Ovary (tissue), 7 donors: ENCODE measurements at regions not wholly inside any gene's neighbourhood (a gene's known extent, or its start where the extent isn't known, plus 50 kb on each side); places are given as distances from the start of the nearest gene placed in this dataset.
"Not testable (repeated sequence)": the region's sequence is repeated elsewhere in the genome, so short reads cannot be mapped to it uniquely, and the experiment has no call there.

Experiments used
- DNase-seq, 5 donors: peaks; one replicate each; pipeline ENCODE4 v3.0.0-alpha.2; 2019 to 2020
- H3K27ac ChIP-seq, 2 donors: fragments of 200-600 bp; one replicate each; pipeline versions ENCODE4 v1.5.1 to v1.8.0; 2019 to 2022
- H3K27me3 ChIP-seq: fragments of 200-600 bp; one replicate; pipeline ENCODE4 v1.8.0; 2022
- H3K36me3 ChIP-seq: fragments of 200-600 bp; sonication (generic); one replicate; pipeline ENCODE4 v1.5.1; 2019
- H3K4me1 ChIP-seq: one replicate; pipeline ENCODE4 v1.8.1; 2013; ENCODE audit warnings: mild to moderate bottlenecking, moderate library complexity; ENCODE audit not compliant: insufficient read depth
- H3K4me3 ChIP-seq: fragments of 200-600 bp; sonication (generic); one replicate; pipeline ENCODE4 v1.5.1; 2017
- H3K9me3 ChIP-seq, 2 donors: fragments of 200-600 bp in 1 of 2; sonication (generic) in 1 of 2; one replicate each; pipeline versions ENCODE4 v1.5.1 to v1.8.1; 2013 to 2019; ENCODE audit warnings: mild to moderate bottlenecking in 1 of 2, moderate library complexity in 1 of 2
- CTCF ChIP-seq, 3 donors: fragments of 450-650 bp in 2 of 3; fragments of 200-600 bp in 1 of 3; IDR thresholded peaks; one replicate each; pipeline versions ENCODE4 v1.5.1 to v1.8.0; 2016 to 2022; ENCODE audit warnings: antibody characterized with exemption in 3 of 3, mild to moderate bottlenecking in 1 of 3
- EP300 ChIP-seq: sonication (generic); formaldehyde crosslinking; IDR thresholded peaks from one replicate; pipeline ENCODE4 v1.6.1; 2017; ENCODE audit warnings: antibody characterized with exemption
- POLR2A ChIP-seq: fragments of 450-650 bp; IDR thresholded peaks from one replicate; pipeline ENCODE4 v1.6.1; 2017; ENCODE audit warnings: antibody characterized with exemption, mild to moderate bottlenecking, moderate library complexity
- WGBS, 3 donors: extraction: QIAGEN DNeasy Blood & Tissue Kit in 1 of 3; methylation state at CpG; one replicate each; pipeline versions ENCODE4 v1.1.5 to v1.1.7; 2013 to 2017; 5-methylcytosine and 5-hydroxymethylcytosine counted together
- intact Hi-C, 4 donors: fragments of 100-400 bp; cut with DNase I; formaldehyde crosslinking; loops; one replicate each; pipeline versions ENCODE4 v1.11.0 to v1.15.1; 2022 to 2023
- donor health status: DM: no; HTN: no; CAD: no; lungs with moderate emphysema.
- donor health status: DM: no; HTN: no; CAD: no.
- donor health status: Bipolar disorder and iron deficiency.
- donor health status: DM: no; HTN: no; CAD: no.
- donor health status: DM: yes; HTN: yes; CAD: no.

- Histone ChIP-seq H3K27ac (no peak overlapping the region), H3K4me1 (no peaks in the 10 kb centered on the region), H3K36me3 (no peaks in the 10 kb centered on the region), H3K9me3 (no peaks in the 10 kb centered on the region), H3K4me3 (no peak overlapping the region), H3K27me3 (no peaks in the 10 kb centered on the region)
- intact Hi-C loops = no loop called here
- no peak for TF ChIP-seq EP300
- no peak for TF ChIP-seq CTCF (IDR thresholded peaks at IDR 0.05)
- no peak for TF ChIP-seq POLR2A
- WGBS, 3 donors = 58 to 77% (median 69%) methylated on average over 7 of the region's 7 CpGs
- DNase-seq = peak in 1 of 5 donors; percentile 9
Measured at GRCh38 chr14:105700622-105701288, 174.4 kb downstream of the TMEM121 start.

- peak in 1 of 5 donors; percentile 1 for DNase-seq
Measured at GRCh38 chr14:105701456-105702274, 175.3 kb downstream of the TMEM121 start.

GRCh38 chr14:105702275-105702817 lies 176.0 kb downstream of the TMEM121 start:
- Histone ChIP-seq H3K4me1 (no peaks in the 10 kb centered on the region), H3K36me3 (no peaks in the 10 kb centered on the region), H3K27me3 (no peaks in the 10 kb centered on the region), H3K27ac (no peak overlapping the region), H3K4me3 (no peak overlapping the region), H3K9me3 (no peaks in the 10 kb centered on the region)
- 53 to 73% (median 56%) methylated on average over 2 of the region's 2 CpGs for whole genome bisulfite sequencing, 3 donors
- no peak for TF ChIP-seq CTCF (IDR thresholded peaks at IDR 0.05)
- TF ChIP-seq EP300 = no peak
- TF ChIP-seq POLR2A = no peak
- intact Hi-C loops = no loop called here
- DNase-seq = peak in 1 of 5 donors; percentile 5

More at GRCh38 chr14:105701456-105702274, 175.3 kb downstream of the TMEM121 start:
- no peaks in the 10 kb centered on the region for H3K27me3 ChIP-seq
- intact Hi-C loops = no loop called here
- no peaks in the 10 kb centered on the region for H3K9me3 ChIP-seq
- TF ChIP-seq EP300 (no peak), CTCF (IDR thresholded peaks at IDR 0.05) (no peak), POLR2A (no peak)
- H3K36me3 ChIP-seq = no peaks in the 10 kb centered on the region
- WGBS, 3 donors = 47 to 62% (median 60%) methylated on average over 4 of the region's 4 CpGs
- no peak overlapping the region for H3K4me3 ChIP-seq
- no peaks in the 10 kb centered on the region for H3K4me1 ChIP-seq
- H3K27ac ChIP-seq = no peak overlapping the region

- DNase-seq = not testable (repeated sequence)
Measured at GRCh38 chr14:105703044-105703665, 176.8 kb downstream of the TMEM121 start.

GRCh38 chr14:105704091-105704490 lies 177.7 kb downstream of the TMEM121 start:
- intact Hi-C loops, H3K9me3 ChIP-seq, H3K36me3 ChIP-seq, H3K4me3 ChIP-seq, H3K27me3 ChIP-seq, H3K27ac ChIP-seq, H3K4me1 ChIP-seq, DNase-seq: not testable (repeated sequence)
- WGBS, 3 donors = 81 to 91% (median 88%) methylated on average over 7 to 9 of the region's 10 CpGs

More at GRCh38 chr14:105703044-105703665, 176.8 kb downstream of the TMEM121 start:
- H3K27ac ChIP-seq, H3K4me3 ChIP-seq, H3K9me3 ChIP-seq, H3K27me3 ChIP-seq, intact Hi-C loops, H3K36me3 ChIP-seq, H3K4me1 ChIP-seq: not testable (repeated sequence)
- 43 to 59% (median 51%) methylated on average over 6 to 8 of the region's 8 CpGs for WGBS, 3 donors

- H3K9me3 ChIP-seq, H3K4me1 ChIP-seq, H3K27me3 ChIP-seq, DNase-seq, H3K36me3 ChIP-seq, H3K4me3 ChIP-seq, H3K27ac ChIP-seq, intact Hi-C loops: not testable (repeated sequence)
- 77 to 87% (median 82%) methylated on average over 4 to 6 of the region's 10 CpGs for WGBS, 3 donors
Measured at GRCh38 chr14:105704492-105704891, 178.1 kb downstream of the TMEM121 start.

GRCh38 chr14:105705512-105705861 lies 179.1 kb downstream of the TMEM121 start:
- WGBS, 3 donors = 77 to 87% (median 80%) methylated on average over 4 of the region's 4 CpGs

More at GRCh38 chr14:105705512-105705861, 179.1 kb downstream of the TMEM121 start:
- H3K27ac ChIP-seq, H3K9me3 ChIP-seq, H3K27me3 ChIP-seq, H3K4me1 ChIP-seq, DNase-seq, H3K4me3 ChIP-seq, H3K36me3 ChIP-seq: not testable (repeated sequence)
- intact Hi-C loops = loop anchor here in 3 of 4 donors (5.0 kb wide), 1 partner anchor 118 kb away; no protein-coding TSS in a partner anchor
